ENCODE measurements at regions not wholly inside any gene's neighbourhood (a gene's known extent, or its start where the extent isn't known, plus 50 kb on each side); places are given as distances from the start of the nearest gene placed in this dataset.

GRCh38 chr11:82185925-82186324 is 547.7 kb downstream of the FAM181B start:
- TF ChIP-seq CEBPB (IDR thresholded peaks at IDR 0.05; ENCODE audit: low read depth, low read length) (no peak), POLR2A (IDR thresholded peaks at IDR 0.05; ENCODE audit: low read depth, low read length) (no peak), CTCF (conservative IDR thresholded peaks at IDR 0.05; ENCODE audit: low read depth, low read length) (no peak)
